Fibroblast of skin of scalp (primary cell): ENCODE measurements at regions not wholly inside any gene's neighbourhood (a gene's known extent, or its start where the extent isn't known, plus 50 kb on each side); places are given as distances from the start of the nearest gene placed in this dataset.
A peak's percentile ranks its signal among the peaks of the same experiment; 100 is the strongest.

ENCODE experiments used
- DNase-seq: peaks from one replicate; pipeline ENCODE4 v3.0.0-alpha.2; 2013

- DNase-seq, result no peak
These were observed 280.2 kb upstream of the STT3B start for GRCh38 chr3:31252216-31253185.

- DNase-seq, result peak; percentile 13
These were observed 278.9 kb upstream of the STT3B start for GRCh38 chr3:31253782-31254181.

- DNase-seq, result no peak
These were observed 278.2 kb upstream of the STT3B start for GRCh38 chr3:31254483-31254882.

- DNase-seq, result no peak
These were observed 277.6 kb upstream of the STT3B start for GRCh38 chr3:31255007-31255581.

- DNase-seq, result no peak
These were observed 270.5 kb upstream of the STT3B start for GRCh38 chr3:31262201-31262600.

- no peak for DNase-seq
These were observed 268.8 kb upstream of the STT3B start for GRCh38 chr3:31263897-31264296.

GRCh38 chr3:31265646-31266428 is 266.9 kb upstream of the STT3B start:
- no peak for DNase-seq

GRCh38 chr3:31268868-31269267 is 263.9 kb upstream of the STT3B start:
- DNase-seq, result no peak

- DNase-seq, result no peak
These were observed 262.7 kb upstream of the STT3B start for GRCh38 chr3:31270010-31270409.

- DNase-seq, result peak; percentile 25
These were observed 258.2 kb upstream of the STT3B start for GRCh38 chr3:31274326-31275024.

GRCh38 chr3:31275038-31275572 is 257.6 kb upstream of the STT3B start:
- peak; percentile 33 for DNase-seq

- DNase-seq, result no peak
These were observed 257.1 kb upstream of the STT3B start for GRCh38 chr3:31275583-31275982.

GRCh38 chr3:31277582-31277981 is 255.1 kb upstream of the STT3B start:
- no peak for DNase-seq

- DNase-seq, result no peak
These were observed 254.2 kb upstream of the STT3B start for GRCh38 chr3:31278532-31278931.

GRCh38 chr3:31284776-31285175 is 247.9 kb upstream of the STT3B start:
- no peak for DNase-seq

- DNase-seq, result no peak
These were observed 246.8 kb upstream of the STT3B start for GRCh38 chr3:31285833-31286486.

- DNase-seq, result no peak
These were observed 244.5 kb upstream of the STT3B start for GRCh38 chr3:31288224-31288623.

GRCh38 chr3:31288641-31289100 is 244.1 kb upstream of the STT3B start:
- no peak for DNase-seq

- no peak for DNase-seq
These were observed 243.1 kb upstream of the STT3B start for GRCh38 chr3:31289584-31289983.

GRCh38 chr3:31290046-31290445 is 242.7 kb upstream of the STT3B start:
- DNase-seq, result no peak

GRCh38 chr3:31291818-31292217 is 240.9 kb upstream of the STT3B start:
- no peak for DNase-seq
